ENCODE measurements at regions not wholly inside any gene's neighbourhood (a gene's known extent, or its start where the extent isn't known, plus 50 kb on each side); places are given as distances from the start of the nearest gene placed in this dataset.

GRCh38 chr7:1329261-1329660 lies 96.6 kb downstream of the UNCX start:
- H3K27me3 ChIP-seq = no peaks in the 10 kb centered on the region
- no peaks in the 10 kb centered on the region for H3K4me1 ChIP-seq
- no peak overlapping the region for H3K4me3 ChIP-seq
- no peak for ATAC-seq
- intact Hi-C loops (cut with DNase I) = no loop called here
- no peaks in the 10 kb centered on the region for H3K36me3 ChIP-seq
- no peak overlapping the region for H3K27ac ChIP-seq
- peak in 1 of 3 donors; percentile 13 for DNase-seq
- TF ChIP-seq CTCF (IDR thresholded peaks at IDR 0.05) (no peak), POLR2A (IDR thresholded peaks at IDR 0.05) (no peak)
- no peaks in the 10 kb centered on the region for H3K9me3 ChIP-seq
- WGBS (ENCODE audit: insufficient coverage, low coverage, low lambda C conversion rate, missing lambda C conversion rate) = 71% methylated on average over 5 of the region's 13 CpGs

- H3K27me3 ChIP-seq = no peaks in the 10 kb centered on the region
- no peak overlapping the region for H3K27ac ChIP-seq
- DNase-seq (peak in 1 of 3 donors; percentile 50), ATAC-seq (no peak)
- intact Hi-C loops (cut with DNase I) = no loop called here
- no peaks in the 10 kb centered on the region for H3K36me3 ChIP-seq
- H3K4me3 ChIP-seq = no peak overlapping the region
- no peaks in the 10 kb centered on the region for H3K9me3 ChIP-seq
- no peaks in the 10 kb centered on the region for H3K4me1 ChIP-seq
- TF ChIP-seq POLR2A (IDR thresholded peaks at IDR 0.05) = no peak
- no peak for TF ChIP-seq CTCF (IDR thresholded peaks at IDR 0.05)
- WGBS (ENCODE audit: insufficient coverage, low coverage, low lambda C conversion rate, missing lambda C conversion rate) = 63% methylated on average over 8 of the region's 38 CpGs
Measured at GRCh38 chr7:1329966-1330800, 97.5 kb downstream of the UNCX start.

GRCh38 chr7:1330801-1331425 lies 98.2 kb downstream of the UNCX start:
- DNase-seq (peak in 1 of 3 donors; percentile 37), ATAC-seq (no peak)
- no peak overlapping the region for H3K27ac ChIP-seq
- 64% methylated on average over 8 of the region's 39 CpGs for WGBS (ENCODE audit: insufficient coverage, low coverage, low lambda C conversion rate, missing lambda C conversion rate)
- H3K4me1 ChIP-seq = no peaks in the 10 kb centered on the region
- intact Hi-C loops (cut with DNase I) = no loop called here
- H3K36me3 ChIP-seq = no peaks in the 10 kb centered on the region
- no peak for TF ChIP-seq CTCF (IDR thresholded peaks at IDR 0.05)
- no peak for TF ChIP-seq POLR2A (IDR thresholded peaks at IDR 0.05)
- H3K9me3 ChIP-seq = no peaks in the 10 kb centered on the region
- H3K27me3 ChIP-seq = no peaks in the 10 kb centered on the region
- no peak overlapping the region for H3K4me3 ChIP-seq

GRCh38 chr7:1331561-1332467 lies 99.1 kb downstream of the UNCX start:
- no peaks in the 10 kb centered on the region for H3K4me1 ChIP-seq
- TF ChIP-seq CTCF (IDR thresholded peaks at IDR 0.05) (no peak), POLR2A (IDR thresholded peaks at IDR 0.05) (no peak)
- H3K36me3 ChIP-seq = no peaks in the 10 kb centered on the region
- ATAC-seq (no peak), DNase-seq (peak in 1 of 3 donors; percentile 37)
- H3K27ac ChIP-seq = no peak overlapping the region
- no peaks in the 10 kb centered on the region for H3K9me3 ChIP-seq
- WGBS (ENCODE audit: insufficient coverage, low coverage, low lambda C conversion rate, missing lambda C conversion rate) = 34% methylated on average over 6 of the region's 21 CpGs
- H3K4me3 ChIP-seq = no peak overlapping the region
- intact Hi-C loops (cut with DNase I) = no loop called here
- H3K27me3 ChIP-seq = no peaks in the 10 kb centered on the region

Measured in right lobe of liver (tissue), 6 donors.